CD4-positive, alpha-beta T cell (primary cell): ENCODE measurements at regions not wholly inside any gene's neighbourhood (a gene's known extent, or its start where the extent isn't known, plus 50 kb on each side); places are given as distances from the start of the nearest gene placed in this dataset.

Source experiments
- ATAC-seq: fragments of 200-7000 bp; cut with Tn5 transposase; one replicate; pipeline ENCODE4 v1.10.0; 2022; ENCODE audit warnings: mild to moderate bottlenecking; ENCODE audit not compliant: poor library complexity
- CTCF ChIA-PET: fragments of 350-600 bp; sonication (Branson Sonifier 250); formaldehyde crosslinking; loops from one replicate; lab custom pipeline; 2021; ENCODE audit warnings: antibody characterized with exemption, inconsistent platforms; lab: Charles Lee
- POLR2A ChIA-PET: fragments of 350-600 bp; sonication (Branson Sonifier 250); formaldehyde crosslinking; loops from one replicate; lab custom pipeline; 2021; ENCODE audit warnings: antibody characterized with exemption, inconsistent platforms; lab: Charles Lee
- DNase-seq, 14 experiments: peaks; one replicate each; pipeline ENCODE4 v3.0.0-alpha.2; 2013 to 2020; ENCODE audit warnings: mixed read lengths in 2 of 14
- H3K27ac ChIP-seq, 2 donors: one replicate each; pipeline versions ENCODE4 v1.5.1 to v1.7.0; 2013; ENCODE audit warnings: low read length in 2 of 2, low read depth in 1 of 2, mild to moderate bottlenecking in 1 of 2
- H3K27me3 ChIP-seq, 2 experiments: 1 replicate in 1 of 2; 2 replicates in 1 of 2; pipeline versions ENCODE4 v1.6.1 to v1.7.0; 2013; ENCODE audit warnings: low read length in 2 of 2, control low read depth in 1 of 2, mild to moderate bottlenecking in 1 of 2, moderate library complexity in 1 of 2; ENCODE audit not compliant: insufficient read depth in 2 of 2, control insufficient read depth in 1 of 2
- H3K36me3 ChIP-seq: one replicate; pipeline ENCODE4 v1.6.1; 2013; ENCODE audit warnings: low read length, control low read depth; ENCODE audit not compliant: insufficient read depth
- H3K4me1 ChIP-seq: one replicate; pipeline ENCODE4 v1.6.1; 2013; ENCODE audit warnings: low read length, control low read depth; ENCODE audit not compliant: insufficient read depth
- H3K4me3 ChIP-seq: one replicate; pipeline ENCODE4 v1.5.1; 2013; ENCODE audit warnings: mild to moderate bottlenecking, low read length, moderate library complexity
- H3K9me3 ChIP-seq, 2 experiments: 1 replicate in 1 of 2; 2 replicates in 1 of 2; pipeline versions ENCODE4 v1.6.1 to v1.7.0; 2013; ENCODE audit warnings: low read length in 2 of 2, mild to moderate bottlenecking in 2 of 2, control low read depth in 1 of 2, moderate library complexity in 1 of 2; ENCODE audit not compliant: control insufficient read depth in 1 of 2, insufficient read depth in 1 of 2
- H3K27ac Mint-ChIP-seq: one replicate; pipeline ENCODE4 v1.8.0; 2020; ENCODE audit warnings: mixed read lengths
- H3K27me3 Mint-ChIP-seq: one replicate; pipeline ENCODE4 v1.8.0; 2021; ENCODE audit warnings: mixed read lengths
- H3K36me3 Mint-ChIP-seq: one replicate; pipeline ENCODE4 v1.8.0; 2021; ENCODE audit warnings: low read depth, mixed read lengths
- H3K4me1 Mint-ChIP-seq: one replicate; pipeline ENCODE4 v1.8.0; 2021; ENCODE audit warnings: low read depth, mixed read lengths
- H3K4me3 Mint-ChIP-seq: one replicate; pipeline ENCODE4 v1.8.0; 2020; ENCODE audit warnings: mild to moderate bottlenecking, mixed read lengths
- H3K9me3 Mint-ChIP-seq: one replicate; pipeline ENCODE4 v1.8.0; 2020; ENCODE audit warnings: mixed read lengths
- CTCF ChIP-seq: fragments of 200-600 bp; IDR thresholded peaks from one replicate; pipeline ENCODE4 v1.8.0; 2022; ENCODE audit warnings: antibody characterized with exemption, mild to moderate bottlenecking
- intact Hi-C, 2 experiments: fragments of 100-400 bp; cut with DNase I in 1 of 2; cut with micrococcal nuclease in 1 of 2; formaldehyde crosslinking; loops; one replicate each; pipeline versions ENCODE4 v1.15.1 to v1.9.0; 2023 to 2025; cut with DNase I, micrococcal nuclease

- H3K4me1 ChIP-seq: no peaks in the 10 kb centered on the region
- H3K27me3 ChIP-seq: no peaks in the 10 kb centered on the region
- H3K4me1 Mint-ChIP-seq: no peaks in the 10 kb centered on the region
- intact Hi-C loops: no loop called here
- H3K27ac Mint-ChIP-seq: no peak overlapping the region
- no peaks in the 10 kb centered on the region for H3K27me3 Mint-ChIP-seq
- no peaks in the 10 kb centered on the region for H3K9me3 ChIP-seq
- H3K9me3 Mint-ChIP-seq: no peaks in the 10 kb centered on the region
- CTCF ChIA-PET: no interaction called here
- H3K27ac ChIP-seq: no peak overlapping the region
- POLR2A ChIA-PET: no interaction called here
- no peaks in the 10 kb centered on the region for H3K36me3 ChIP-seq
- no peak overlapping the region for H3K4me3 ChIP-seq
- TF ChIP-seq CTCF: no peak
- ATAC-seq: no peak
- DNase-seq: no peak
- H3K4me3 Mint-ChIP-seq: no peak overlapping the region
- no peaks in the 10 kb centered on the region for H3K36me3 Mint-ChIP-seq
These were observed 112.8 kb upstream of the MAP4K3 start for GRCh38 chr2:39549718-39550464.

- ATAC-seq (no peak), DNase-seq (no peak)
- no peak overlapping the region for H3K27ac ChIP-seq
- H3K4me3 Mint-ChIP-seq: no peak overlapping the region
- H3K9me3 ChIP-seq: no peaks in the 10 kb centered on the region
- H3K36me3 Mint-ChIP-seq: no peaks in the 10 kb centered on the region
- no peaks in the 10 kb centered on the region for H3K27me3 Mint-ChIP-seq
- no peaks in the 10 kb centered on the region for H3K4me1 ChIP-seq
- TF ChIP-seq CTCF: no peak
- no peaks in the 10 kb centered on the region for H3K9me3 Mint-ChIP-seq
- CTCF ChIA-PET: no interaction called here
- H3K4me1 Mint-ChIP-seq: no peaks in the 10 kb centered on the region
- POLR2A ChIA-PET: no interaction called here
- H3K27ac Mint-ChIP-seq: no peak overlapping the region
- intact Hi-C loops: no loop called here
- no peaks in the 10 kb centered on the region for H3K27me3 ChIP-seq
- H3K4me3 ChIP-seq: no peak overlapping the region
- no peaks in the 10 kb centered on the region for H3K36me3 ChIP-seq
These were observed 113.7 kb upstream of the MAP4K3 start for GRCh38 chr2:39550701-39551285.

- no peak overlapping the region for H3K27ac ChIP-seq
- no peak overlapping the region for H3K4me3 ChIP-seq
- no peaks in the 10 kb centered on the region for H3K27me3 ChIP-seq
- H3K9me3 ChIP-seq: peaks cover 8 to 20% of the 10 kb centered on the region in 2 experiments
- H3K4me1 Mint-ChIP-seq: no peaks in the 10 kb centered on the region
- H3K4me1 ChIP-seq: no peaks in the 10 kb centered on the region
- H3K27ac Mint-ChIP-seq: no peak overlapping the region
- ATAC-seq (no peak), DNase-seq (no peak)
- H3K36me3 Mint-ChIP-seq: peaks cover 10% of the 10 kb centered on the region
- ChIA-PET CTCF (no interaction called here), POLR2A (no interaction called here)
- no peaks in the 10 kb centered on the region for H3K27me3 Mint-ChIP-seq
- peaks cover 14% of the 10 kb centered on the region for H3K9me3 Mint-ChIP-seq
- no peak for TF ChIP-seq CTCF
- no peak overlapping the region for H3K4me3 Mint-ChIP-seq
- intact Hi-C loops: no loop called here
- H3K36me3 ChIP-seq: no peaks in the 10 kb centered on the region
These were observed 106.8 kb upstream of the TMEM178A start for GRCh38 chr2:39558906-39559305.
